H9 (cell line): ENCODE measurements at regions not wholly inside any gene's neighbourhood (a gene's known extent, or its start where the extent isn't known, plus 50 kb on each side); places are given as distances from the start of the nearest gene placed in this dataset.

Experiments used
- DNase-seq: peaks from one replicate; pipeline ENCODE4 v3.0.0-alpha.2; 2017
- H2AFZ ChIP-seq: one replicate; pipeline ENCODE4 v1.6.1; 2013; ENCODE audit warnings: mild to moderate bottlenecking, low read length, control low read depth, moderate library complexity
- H2AK5ac ChIP-seq: 2 replicates; pipeline ENCODE4 v1.6.1; 2013; ENCODE audit warnings: low read length, control low read depth, mixed read lengths; ENCODE audit not compliant: insufficient read length
- H2BK120ac ChIP-seq: one replicate; pipeline ENCODE4 v1.6.1; 2013; ENCODE audit warnings: low read depth, mild to moderate bottlenecking, low read length, control low read depth, inconsistent platforms; ENCODE audit not compliant: poor library complexity, severe bottlenecking
- H2BK12ac ChIP-seq: 2 replicates; pipeline ENCODE4 v1.6.1; 2013; ENCODE audit warnings: low read length, control low read depth, mixed read lengths, low read depth; ENCODE audit not compliant: insufficient read length
- H2BK15ac ChIP-seq: 2 replicates; pipeline ENCODE4 v1.6.1; 2013; ENCODE audit warnings: low read depth, low read length, control low read depth
- H2BK20ac ChIP-seq: one replicate; pipeline ENCODE4 v1.6.1; 2013; ENCODE audit warnings: low read depth, mild to moderate bottlenecking, low read length, control low read depth, inconsistent platforms; ENCODE audit not compliant: poor library complexity, severe bottlenecking
- H2BK5ac ChIP-seq: 2 replicates; pipeline ENCODE4 v1.6.1; 2013; ENCODE audit warnings: low read length, control low read depth, mixed read lengths; ENCODE audit not compliant: insufficient read length
- H3K14ac ChIP-seq: 2 replicates; pipeline ENCODE4 v1.6.1; 2013; ENCODE audit warnings: low read length, control low read depth; ENCODE audit not compliant: insufficient read depth
- H3K18ac ChIP-seq: 2 replicates; pipeline ENCODE4 v1.6.1; 2013; ENCODE audit warnings: low read depth, mild to moderate bottlenecking, mixed read lengths, low read length, control low read depth; ENCODE audit not compliant: insufficient read length
- H3K23ac ChIP-seq: 2 replicates; pipeline ENCODE4 v1.6.1; 2013; ENCODE audit warnings: low read length, control low read depth, mixed read lengths, low read depth; ENCODE audit not compliant: insufficient read length
- H3K23me2 ChIP-seq: 2 replicates; pipeline ENCODE4 v1.6.1; 2013; ENCODE audit warnings: low read depth, mild to moderate bottlenecking, mixed read lengths, low read length, control low read depth; ENCODE audit not compliant: insufficient read length, poor library complexity, severe bottlenecking
- H3K27ac ChIP-seq: 2 replicates; pipeline ENCODE4 v1.5.1; 2013; ENCODE audit warnings: low read length, control low read depth, mixed read lengths, low read depth; ENCODE audit not compliant: insufficient read length
- H3K27me3 ChIP-seq: 2 replicates; pipeline ENCODE4 v1.6.1; 2013; ENCODE audit warnings: low read length, control low read depth, inconsistent platforms; ENCODE audit not compliant: insufficient read depth
- H3K4ac ChIP-seq: 2 replicates; pipeline ENCODE4 v1.6.1; 2013; ENCODE audit warnings: low read depth, mild to moderate bottlenecking, control low read depth, inconsistent platforms, low read length, moderate library complexity
- H3K4me1 ChIP-seq: 2 replicates; pipeline ENCODE4 v1.6.1; 2013; ENCODE audit warnings: low read length, control low read depth, inconsistent platforms; ENCODE audit not compliant: insufficient read depth
- H3K4me2 ChIP-seq: 2 replicates; pipeline ENCODE4 v1.6.1; 2013; ENCODE audit warnings: low read length, control low read depth, mixed read lengths; ENCODE audit not compliant: insufficient read length, insufficient read depth
- H3K56ac ChIP-seq: 2 replicates; pipeline ENCODE4 v1.6.1; 2013; ENCODE audit warnings: low read depth, mild to moderate bottlenecking, mixed read lengths, low read length, control low read depth; ENCODE audit not compliant: insufficient read length
- H3K79me1 ChIP-seq: 2 replicates; pipeline ENCODE4 v1.6.1; 2013; ENCODE audit warnings: low read depth, mild to moderate bottlenecking, moderate library complexity, low read length, control low read depth, inconsistent platforms; ENCODE audit not compliant: insufficient read depth, poor library complexity, severe bottlenecking
- H3K79me2 ChIP-seq: 2 replicates; pipeline ENCODE4 v1.6.1; 2013; ENCODE audit warnings: low read length, control low read depth, inconsistent platforms; ENCODE audit not compliant: insufficient read depth
- H3K9ac ChIP-seq: 2 replicates; pipeline ENCODE4 v1.6.1; 2013; ENCODE audit warnings: low read length, control low read depth, mixed read lengths; ENCODE audit not compliant: insufficient read length; ENCODE audit errors: extremely low read depth
- H3K9me3 ChIP-seq: one replicate; pipeline ENCODE4 v1.6.1; 2013; ENCODE audit warnings: low read depth, low read length, inconsistent platforms; ENCODE audit not compliant: control insufficient read depth
- H3T11ph ChIP-seq: one replicate; pipeline ENCODE4 v1.6.1; 2013; ENCODE audit warnings: mild to moderate bottlenecking, low read length, control low read depth, inconsistent platforms
- H4K20me1 ChIP-seq: one replicate; pipeline ENCODE4 v1.6.1; 2013; ENCODE audit not compliant: control insufficient read depth, insufficient read length, insufficient read depth
- H4K5ac ChIP-seq: 2 replicates; pipeline ENCODE4 v1.6.1; 2013; ENCODE audit warnings: low read depth, mild to moderate bottlenecking, mixed read lengths, low read length, control low read depth; ENCODE audit not compliant: insufficient read length
- H4K8ac ChIP-seq: replicated peaks from 2 replicates; pipeline ENCODE4 v1.6.1; 2013; ENCODE audit warnings: low read length, control low read depth, mixed read lengths, low read depth; ENCODE audit not compliant: insufficient read length
- H4K91ac ChIP-seq: 2 replicates; pipeline ENCODE4 v1.6.1; 2013; ENCODE audit warnings: low read depth, mild to moderate bottlenecking, moderate library complexity, mixed read lengths, low read length, control low read depth; ENCODE audit not compliant: insufficient read length
- H3K27ac Mint-ChIP-seq, 3 experiments: 2 replicates in 2 of 3; 3 replicates in 1 of 3; pipeline ENCODE4 v1.8.0; 2020 to 2021; ENCODE audit warnings: mixed read lengths in 3 of 3, mild to moderate bottlenecking in 1 of 3, moderate library complexity in 1 of 3
- H3K27me3 Mint-ChIP-seq: 2 replicates; pipeline ENCODE4 v1.8.0; 2021; ENCODE audit warnings: low read depth, mild to moderate bottlenecking, moderate library complexity, mixed read lengths
- H3K36me3 Mint-ChIP-seq, 3 experiments: 2 replicates in 2 of 3; 3 replicates in 1 of 3; pipeline ENCODE4 v1.8.0; 2020 to 2021; ENCODE audit warnings: low read depth in 3 of 3, mixed read lengths in 3 of 3; ENCODE audit not compliant: insufficient read depth in 1 of 3
- H3K4me1 Mint-ChIP-seq, 2 experiments: 2 replicates each; pipeline ENCODE4 v1.8.0; 2020; ENCODE audit warnings: mixed read lengths in 2 of 2
- H3K4me3 Mint-ChIP-seq, 2 experiments: 2 replicates in 1 of 2; 3 replicates in 1 of 2; pipeline ENCODE4 v1.8.0; 2020 to 2021; ENCODE audit warnings: mild to moderate bottlenecking in 2 of 2, mixed read lengths in 2 of 2, moderate library complexity in 1 of 2
- H3K9me3 Mint-ChIP-seq, 2 experiments: 2 replicates in 1 of 2; 3 replicates in 1 of 2; pipeline ENCODE4 v1.8.0; 2020; ENCODE audit warnings: mild to moderate bottlenecking in 2 of 2, mixed read lengths in 2 of 2, moderate library complexity in 1 of 2
- WGBS: extraction: QIAGEN DNeasy Blood & Tissue Kit; methylation state at CpG from one replicate; pipeline ENCODE4 v1.1.7; 2013; ENCODE audit warnings: missing lambda C conversion rate, low lambda C conversion rate, mixed read lengths; ENCODE audit not compliant: insufficient read length; ENCODE audit errors: extremely low coverage; 5-methylcytosine and 5-hydroxymethylcytosine counted together
- TF ChIP-seq, protein P1 (sequence below): fragments of 200-600 bp; sonication (generic); conservative IDR thresholded peaks from 3 replicates; pipeline ENCODE4 v1.8.0; 2021; ENCODE audit warnings: antibody characterized with exemption, mild to moderate bottlenecking

GRCh38 chr3:107044677-107045076 is 332.6 kb upstream of the CCDC54 start:
- no peak overlapping the region for H2AFZ ChIP-seq
- no peaks in the 10 kb centered on the region for H3K9me3 ChIP-seq
- H4K20me1 ChIP-seq, result no peaks in the 10 kb centered on the region
- no peak overlapping the region for H4K8ac ChIP-seq
- TF ChIP-seq, protein P1, sequence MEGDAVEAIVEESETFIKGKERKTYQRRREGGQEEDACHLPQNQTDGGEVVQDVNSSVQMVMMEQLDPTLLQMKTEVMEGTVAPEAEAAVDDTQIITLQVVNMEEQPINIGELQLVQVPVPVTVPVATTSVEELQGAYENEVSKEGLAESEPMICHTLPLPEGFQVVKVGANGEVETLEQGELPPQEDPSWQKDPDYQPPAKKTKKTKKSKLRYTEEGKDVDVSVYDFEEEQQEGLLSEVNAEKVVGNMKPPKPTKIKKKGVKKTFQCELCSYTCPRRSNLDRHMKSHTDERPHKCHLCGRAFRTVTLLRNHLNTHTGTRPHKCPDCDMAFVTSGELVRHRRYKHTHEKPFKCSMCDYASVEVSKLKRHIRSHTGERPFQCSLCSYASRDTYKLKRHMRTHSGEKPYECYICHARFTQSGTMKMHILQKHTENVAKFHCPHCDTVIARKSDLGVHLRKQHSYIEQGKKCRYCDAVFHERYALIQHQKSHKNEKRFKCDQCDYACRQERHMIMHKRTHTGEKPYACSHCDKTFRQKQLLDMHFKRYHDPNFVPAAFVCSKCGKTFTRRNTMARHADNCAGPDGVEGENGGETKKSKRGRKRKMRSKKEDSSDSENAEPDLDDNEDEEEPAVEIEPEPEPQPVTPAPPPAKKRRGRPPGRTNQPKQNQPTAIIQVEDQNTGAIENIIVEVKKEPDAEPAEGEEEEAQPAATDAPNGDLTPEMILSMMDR, result no peak
- no peak overlapping the region for H3K56ac ChIP-seq
- H4K91ac ChIP-seq, result no peak overlapping the region
- no CpG with 5 or more reads among the region's 1 CpG for WGBS
- no peak overlapping the region for H2BK12ac ChIP-seq
- H3K27ac ChIP-seq, result no peak overlapping the region
- H4K5ac ChIP-seq, result no peak overlapping the region
- no peak overlapping the region for H3K9ac ChIP-seq
- Mint-ChIP-seq H3K27me3 (no peaks in the 10 kb centered on the region), H3K9me3 (peaks cover 21 to 23% of the 10 kb centered on the region in 2 experiments), H3K36me3 (peaks cover 7 to 27% (median 15%) of the 10 kb centered on the region in 3 experiments; a peak in 6 of 7 replicates), H3K4me3 (no peak overlapping the region), H3K4me1 (no peaks in the 10 kb centered on the region), H3K27ac (no peak overlapping the region)
- no peak overlapping the region for H3K18ac ChIP-seq
- no peak overlapping the region for H3T11ph ChIP-seq
- H2AK5ac ChIP-seq, result no peak overlapping the region
- no peaks in the 10 kb centered on the region for H3K79me1 ChIP-seq
- H3K14ac ChIP-seq, result no peak overlapping the region
- no peak for DNase-seq
- H3K27me3 ChIP-seq, result no peaks in the 10 kb centered on the region
- no peak overlapping the region for H2BK5ac ChIP-seq
- H3K79me2 ChIP-seq, result no peaks in the 10 kb centered on the region
- H2BK120ac ChIP-seq, result no peak overlapping the region
- H3K23ac ChIP-seq, result no peak overlapping the region
- H3K4ac ChIP-seq, result no peak overlapping the region
- H3K23me2 ChIP-seq, result no peaks in the 10 kb centered on the region
- no peak overlapping the region for H2BK20ac ChIP-seq
- H3K4me1 ChIP-seq, result no peaks in the 10 kb centered on the region
- H2BK15ac ChIP-seq, result no peak overlapping the region
- H3K4me2 ChIP-seq, result no peak overlapping the region
